ENCODE measurements at regions not wholly inside any gene's neighbourhood (a gene's known extent, or its start where the extent isn't known, plus 50 kb on each side); places are given as distances from the start of the nearest gene placed in this dataset.

- TF ChIP-seq, protein P1, sequence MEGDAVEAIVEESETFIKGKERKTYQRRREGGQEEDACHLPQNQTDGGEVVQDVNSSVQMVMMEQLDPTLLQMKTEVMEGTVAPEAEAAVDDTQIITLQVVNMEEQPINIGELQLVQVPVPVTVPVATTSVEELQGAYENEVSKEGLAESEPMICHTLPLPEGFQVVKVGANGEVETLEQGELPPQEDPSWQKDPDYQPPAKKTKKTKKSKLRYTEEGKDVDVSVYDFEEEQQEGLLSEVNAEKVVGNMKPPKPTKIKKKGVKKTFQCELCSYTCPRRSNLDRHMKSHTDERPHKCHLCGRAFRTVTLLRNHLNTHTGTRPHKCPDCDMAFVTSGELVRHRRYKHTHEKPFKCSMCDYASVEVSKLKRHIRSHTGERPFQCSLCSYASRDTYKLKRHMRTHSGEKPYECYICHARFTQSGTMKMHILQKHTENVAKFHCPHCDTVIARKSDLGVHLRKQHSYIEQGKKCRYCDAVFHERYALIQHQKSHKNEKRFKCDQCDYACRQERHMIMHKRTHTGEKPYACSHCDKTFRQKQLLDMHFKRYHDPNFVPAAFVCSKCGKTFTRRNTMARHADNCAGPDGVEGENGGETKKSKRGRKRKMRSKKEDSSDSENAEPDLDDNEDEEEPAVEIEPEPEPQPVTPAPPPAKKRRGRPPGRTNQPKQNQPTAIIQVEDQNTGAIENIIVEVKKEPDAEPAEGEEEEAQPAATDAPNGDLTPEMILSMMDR (IDR thresholded peaks at IDR 0.05; ENCODE audit: insufficient read depth, low read length, poor library complexity, severe bottlenecking): no peak
- DNase-seq (ENCODE audit: low read depth): no peak
- H3K36me3 ChIP-seq (ENCODE audit: control insufficient read depth, insufficient read depth, low read length): no peaks in the 10 kb centered on the region
- H3K4me3 ChIP-seq (ENCODE audit: low read depth, low read length): no peak overlapping the region
- no peaks in the 10 kb centered on the region for H3K27me3 ChIP-seq (ENCODE audit: control insufficient read depth, insufficient read depth, low read length)
These were observed 1080.1 kb upstream of the SORCS1 start for GRCh38 chr10:108244443-108245228.

DNA sequence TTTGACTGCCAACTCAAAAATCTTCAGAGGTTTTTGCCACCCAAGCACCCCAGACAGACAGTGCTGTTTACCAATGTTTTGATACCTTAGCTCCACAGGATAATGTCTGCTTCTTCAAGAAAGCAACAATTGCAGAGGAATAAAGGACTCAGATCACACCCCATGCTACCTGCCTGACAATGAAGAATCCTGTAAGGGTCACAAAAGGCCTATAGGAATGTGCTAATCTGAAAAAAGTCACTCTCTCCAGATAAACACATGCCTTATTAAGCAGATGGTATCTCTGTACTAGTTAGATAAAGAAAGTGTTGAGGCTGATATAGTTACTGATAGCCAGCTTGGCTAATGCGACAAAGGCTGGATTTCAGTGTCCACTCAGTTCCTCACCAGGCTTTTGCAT lies 1076.7 kb upstream of the SORCS1 start:
- no peak for DNase-seq (ENCODE audit: low read depth)
- TF ChIP-seq, protein P1 (IDR thresholded peaks at IDR 0.05; ENCODE audit: insufficient read depth, low read length, poor library complexity, severe bottlenecking): no peak
- Histone ChIP-seq H3K36me3 (ENCODE audit: control insufficient read depth, insufficient read depth, low read length) (no peaks in the 10 kb centered on the region), H3K4me3 (ENCODE audit: low read depth, low read length) (no peak overlapping the region), H3K27me3 (ENCODE audit: control insufficient read depth, insufficient read depth, low read length) (no peaks in the 10 kb centered on the region)

- no peaks in the 10 kb centered on the region for H3K27me3 ChIP-seq (ENCODE audit: control insufficient read depth, insufficient read depth, low read length)
- no peak overlapping the region for H3K4me3 ChIP-seq (ENCODE audit: low read depth, low read length)
- TF ChIP-seq, protein P1 (IDR thresholded peaks at IDR 0.05; ENCODE audit: insufficient read depth, low read length, poor library complexity, severe bottlenecking): no peak
- no peaks in the 10 kb centered on the region for H3K36me3 ChIP-seq (ENCODE audit: control insufficient read depth, insufficient read depth, low read length)
- DNase-seq (ENCODE audit: low read depth): no peak
These were observed 1073.8 kb upstream of the SORCS1 start for GRCh38 chr10:108238261-108238660.

DNA sequence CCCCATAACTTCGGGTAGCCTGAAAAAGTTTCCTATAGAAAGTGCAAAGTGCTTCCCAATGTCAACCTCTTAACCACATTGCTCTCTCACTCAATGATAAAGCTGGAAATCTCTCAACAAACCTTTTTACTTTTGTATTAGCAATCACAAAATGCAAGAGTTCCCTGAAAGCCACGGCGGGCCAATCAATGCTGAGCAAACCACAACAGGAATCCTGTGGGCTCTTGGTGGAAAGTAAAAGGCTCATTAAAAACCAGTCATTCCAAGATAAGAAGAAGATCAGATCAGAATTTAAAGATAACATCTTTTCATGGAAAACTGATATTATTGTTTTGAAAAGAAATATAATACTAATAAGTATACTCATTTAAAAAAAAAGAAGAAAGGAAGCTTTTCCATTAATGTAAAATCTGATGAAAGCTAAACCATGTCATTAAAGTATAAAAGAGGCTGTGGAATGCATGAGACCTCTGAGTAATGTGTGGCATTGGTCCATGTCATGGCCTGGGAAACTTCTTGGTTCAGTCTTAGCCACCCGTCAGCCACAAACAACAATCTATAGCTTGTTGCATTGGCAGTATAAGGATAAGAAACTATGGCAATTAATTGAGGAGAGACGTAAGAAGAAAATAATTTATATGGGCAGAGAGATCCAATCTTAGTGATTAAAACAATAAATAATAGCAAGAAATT lies 1066.1 kb upstream of the SORCS1 start:
- no peak overlapping the region for H3K4me3 ChIP-seq (ENCODE audit: low read depth, low read length)
- TF ChIP-seq, protein P1 (IDR thresholded peaks at IDR 0.05; ENCODE audit: insufficient read depth, low read length, poor library complexity, severe bottlenecking): no peak
- no peak for DNase-seq (ENCODE audit: low read depth)
- H3K27me3 ChIP-seq (ENCODE audit: control insufficient read depth, insufficient read depth, low read length): no peaks in the 10 kb centered on the region
- no peaks in the 10 kb centered on the region for H3K36me3 ChIP-seq (ENCODE audit: control insufficient read depth, insufficient read depth, low read length)

GRCh38 chr10:108208732-108209131 lies 1044.2 kb upstream of the SORCS1 start:
- no peaks in the 10 kb centered on the region for H3K27me3 ChIP-seq (ENCODE audit: control insufficient read depth, insufficient read depth, low read length)
- no peaks in the 10 kb centered on the region for H3K36me3 ChIP-seq (ENCODE audit: control insufficient read depth, insufficient read depth, low read length)
- TF ChIP-seq, protein P1 (IDR thresholded peaks at IDR 0.05; ENCODE audit: insufficient read depth, low read length, poor library complexity, severe bottlenecking): no peak
- H3K4me3 ChIP-seq (ENCODE audit: low read depth, low read length): no peak overlapping the region
- no peak for DNase-seq (ENCODE audit: low read depth)
